ENCODE measurements at regions not wholly inside any gene's neighbourhood (a gene's known extent, or its start where the extent isn't known, plus 50 kb on each side); places are given as distances from the start of the nearest gene placed in this dataset.

DNA sequence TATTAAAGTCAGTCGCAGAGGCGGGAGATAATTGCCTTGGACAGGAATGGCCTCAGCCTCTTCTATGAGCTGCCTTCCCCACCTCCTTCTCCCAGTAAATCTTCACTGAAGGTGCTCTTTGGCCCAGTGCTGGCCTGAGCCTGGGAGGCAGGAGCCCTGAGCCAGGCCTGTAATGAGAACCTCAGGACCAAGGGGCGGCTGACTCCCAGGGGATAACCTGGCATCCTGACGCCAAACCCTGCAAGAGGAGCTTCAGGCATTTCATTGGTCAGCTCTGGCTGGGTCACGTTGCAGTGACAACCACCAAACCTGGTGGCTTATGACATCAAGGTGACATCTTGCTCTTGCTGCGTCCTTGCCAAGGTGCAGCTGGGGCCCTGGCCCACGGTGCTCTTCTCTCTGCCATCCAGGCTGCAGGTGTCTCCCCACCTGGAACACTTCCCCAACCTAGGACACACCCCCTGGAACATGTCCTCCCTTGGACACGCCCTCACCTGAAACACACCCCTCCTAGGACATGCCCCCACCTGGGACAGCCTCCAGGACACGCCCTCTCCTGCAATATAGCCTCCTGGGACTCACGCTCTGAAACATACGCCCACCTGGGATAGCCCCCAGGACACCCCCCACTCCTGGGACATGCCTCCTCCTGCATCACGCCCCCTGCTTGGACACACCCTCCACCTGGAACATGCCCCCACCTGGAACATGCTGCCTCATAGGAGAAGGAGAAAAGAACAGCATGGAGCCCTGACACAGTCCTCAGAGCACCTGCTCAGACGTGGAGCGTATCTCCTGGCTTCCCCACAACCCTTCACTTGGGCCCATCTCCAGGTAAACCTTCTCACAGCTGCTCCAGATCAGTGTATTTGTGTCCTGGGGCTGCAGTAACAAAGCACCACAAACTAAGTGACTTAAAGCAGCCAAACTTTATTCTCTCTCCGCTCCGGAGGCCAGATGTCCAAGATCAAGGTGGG lies 333.6 kb downstream of the NPHP4 start:
- DNase-seq (ENCODE audit: low read depth), result no peak

GRCh38 chr1:5651964-5652821 lies 340.0 kb downstream of the NPHP4 start:
- no peak for DNase-seq (ENCODE audit: low read depth)

GRCh38 chr1:5651473-5651872 lies 340.8 kb downstream of the NPHP4 start:
- DNase-seq (ENCODE audit: low read depth), result no peak

GRCh38 chr1:5651027-5651410 lies 341.2 kb downstream of the NPHP4 start:
- no peak for DNase-seq (ENCODE audit: low read depth)

GRCh38 chr1:5650283-5651026 lies 341.8 kb downstream of the NPHP4 start:
- DNase-seq (ENCODE audit: low read depth), result no peak

GRCh38 chr1:5649795-5650194 lies 342.4 kb downstream of the NPHP4 start:
- no peak for DNase-seq (ENCODE audit: low read depth)

- DNase-seq (ENCODE audit: low read depth), result no peak
Observed at GRCh38 chr1:5649166-5649551, 343.1 kb downstream of the NPHP4 start.

DNA sequence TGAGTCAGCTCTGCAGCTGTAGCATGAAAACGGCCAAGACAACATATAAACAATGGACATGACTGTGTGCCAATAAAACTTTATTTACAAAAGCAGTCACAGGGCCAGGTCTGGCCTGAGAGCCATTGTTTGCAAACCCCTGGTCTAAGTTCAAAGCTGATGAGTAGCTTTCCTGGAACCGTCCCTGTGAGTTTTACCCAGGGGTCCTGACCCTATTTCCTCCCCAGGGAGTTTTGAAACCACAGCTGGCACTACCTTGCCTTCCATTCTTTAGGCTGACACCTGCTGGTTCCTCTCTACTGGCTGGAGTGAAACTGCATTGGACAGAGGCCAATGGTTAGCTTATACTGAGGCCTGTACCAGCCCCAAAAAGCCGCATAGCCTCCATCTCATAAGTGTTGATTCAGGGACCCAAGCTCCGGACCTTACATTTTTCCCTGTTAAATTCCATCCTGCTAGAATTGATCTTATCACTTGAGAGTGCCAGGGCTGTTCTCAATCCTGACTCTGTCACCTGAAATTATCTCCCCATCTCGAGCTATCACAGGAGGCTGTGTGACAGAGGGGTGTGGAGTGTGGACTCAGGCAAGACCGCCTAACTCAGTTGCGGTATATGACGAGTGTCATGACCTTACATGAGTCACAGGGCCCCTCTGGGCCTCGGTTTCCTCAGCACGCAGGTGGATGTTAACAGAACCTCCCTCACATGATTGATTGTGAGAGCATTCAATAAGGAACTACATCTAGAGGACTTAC lies 343.6 kb downstream of the NPHP4 start:
- no peak for DNase-seq (ENCODE audit: low read depth)

DNA sequence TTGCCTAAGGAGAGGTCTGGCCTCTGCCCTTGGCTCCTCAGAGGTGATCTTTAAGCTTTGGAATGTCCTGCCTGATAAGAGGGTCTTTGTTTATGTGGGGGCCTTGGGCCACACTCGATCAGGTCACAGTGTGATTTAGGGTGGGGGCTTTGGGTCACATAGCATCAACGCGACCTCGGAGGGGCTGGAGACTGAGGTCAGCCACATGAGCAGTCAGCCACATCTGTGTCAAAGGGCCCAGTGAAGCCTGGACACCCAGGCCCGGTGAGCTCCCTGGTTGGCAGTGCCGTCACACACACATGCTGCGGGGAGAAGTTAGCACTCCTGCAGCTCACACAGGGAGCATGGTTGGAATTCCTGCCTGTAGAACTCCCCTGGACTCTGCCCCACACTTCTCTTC lies 345.0 kb downstream of the NPHP4 start:
- no peak for DNase-seq (ENCODE audit: low read depth)

GRCh38 chr1:5646486-5647149 lies 345.6 kb downstream of the NPHP4 start:
- DNase-seq (ENCODE audit: low read depth), result no peak

GRCh38 chr1:5645929-5646328 lies 346.3 kb downstream of the NPHP4 start:
- DNase-seq (ENCODE audit: low read depth), result no peak

DNA sequence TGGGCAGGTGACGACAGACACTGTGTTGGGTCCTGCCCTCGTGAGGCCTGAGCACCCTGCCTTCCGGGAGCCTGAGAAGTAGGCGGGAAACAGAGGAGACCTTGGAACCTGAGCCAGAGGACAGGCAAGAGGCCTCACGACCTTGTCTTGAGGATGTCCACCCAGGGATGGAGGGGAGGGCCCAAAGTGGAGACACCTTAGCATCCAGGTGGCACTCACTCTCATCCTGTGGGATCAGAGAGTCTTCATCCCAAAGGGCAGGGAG lies 347.2 kb downstream of the NPHP4 start:
- DNase-seq (ENCODE audit: low read depth), result no peak

GRCh38 chr1:5644281-5645134 lies 347.7 kb downstream of the NPHP4 start:
- no peak for DNase-seq (ENCODE audit: low read depth)

GRCh38 chr1:5643360-5644107 lies 348.7 kb downstream of the NPHP4 start:
- no peak for DNase-seq (ENCODE audit: low read depth)

- no peak for DNase-seq (ENCODE audit: low read depth)
Observed at GRCh38 chr1:5640845-5641244, 351.4 kb downstream of the NPHP4 start.

- DNase-seq (ENCODE audit: low read depth), result no peak
Observed at GRCh38 chr1:5639106-5639722, 353.0 kb downstream of the NPHP4 start.

- no peak for DNase-seq (ENCODE audit: low read depth)
Observed at GRCh38 chr1:5638582-5638981, 353.6 kb downstream of the NPHP4 start.

- DNase-seq (ENCODE audit: low read depth), result peak; percentile 11
Observed at GRCh38 chr1:5637171-5637570, 355.1 kb downstream of the NPHP4 start.

DNA sequence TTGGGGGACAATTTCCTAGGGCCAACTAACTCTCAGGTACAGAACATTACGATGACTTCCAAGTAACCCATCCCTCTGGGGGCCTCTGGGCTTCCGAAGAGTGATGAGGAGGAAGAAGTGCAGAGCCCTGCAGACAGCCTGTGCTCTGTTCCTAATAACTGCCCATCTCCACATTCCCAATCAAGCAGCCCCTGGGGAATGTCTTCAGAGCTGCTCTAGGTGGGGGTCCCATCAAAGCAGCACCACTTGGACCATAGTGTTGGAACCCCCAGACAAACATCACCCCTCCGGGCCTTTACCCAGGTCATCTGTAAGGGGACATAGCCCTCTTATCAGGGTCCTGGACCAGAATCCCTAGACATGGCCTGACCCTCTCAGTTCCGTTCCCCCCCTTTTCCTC lies 357.3 kb downstream of the NPHP4 start:
- no peak for DNase-seq (ENCODE audit: low read depth)
